K562 (cell line): ENCODE measurements at regions not wholly inside any gene's neighbourhood (a gene's known extent, or its start where the extent isn't known, plus 50 kb on each side); places are given as distances from the start of the nearest gene placed in this dataset.

Experiments used
- ATAC-seq: fragments of 200-7000 bp; cut with Tn5 transposase; 3 replicates; pipeline ENCODE4 v1.9.1; 2020; ENCODE audit warnings: moderate library complexity
- BruUV-seq: library from RNA; stranded (reverse); fragments of 400-500 nt; replicated peaks from 2 replicates; lab custom pipeline; 2021; lab: Mats Ljungman, UMichigan
- CTCF ChIA-PET: fragments of 300-600 bp; formaldehyde crosslinking; extraction: SDS; loops from one replicate; lab custom pipeline; 2021; ENCODE audit warnings: low intra/inter-chr PET ratio; lab: Yijun Ruan, JAX
- POLR2A ChIA-PET: fragments of 300-600, 350-650 bp; sonication (Branson Sonifier 250); formaldehyde crosslinking; extraction: SDS; loops from one replicate; lab custom pipeline; 2021; ENCODE audit warnings: antibody characterized with exemption, inconsistent platforms; lab: Yijun Ruan, JAX
- DNase-seq, 4 experiments: peaks; one replicate each; pipeline versions ENCODE4 v3.0.0 to v3.0.0-alpha.2; 2011 to 2018; ENCODE audit warnings: low spot score in 3 of 4, mixed read lengths in 3 of 4; ENCODE audit errors: extremely low read depth in 1 of 4
- FAIRE-seq: peaks from 2 replicates; lab custom pipeline; 2011; peaks lifted over from hg19 to GRCh38; lab: Jason Lieb, UNC
- H2AFZ ChIP-seq: 2 replicates; pipeline ENCODE4 v1.6.0; 2011; ENCODE audit warnings: low read depth, low read length, control low read depth, inconsistent platforms
- H3K27ac ChIP-seq: fragments of 200-600 bp; 3 replicates; pipeline ENCODE4 v1.8.0; 2011; ENCODE audit warnings: low read depth, mild to moderate bottlenecking, control low read depth, inconsistent platforms, low read length, moderate library complexity, mixed read lengths; ENCODE audit errors: extremely low read depth
- H3K27me3 ChIP-seq, 2 experiments: fragments of 300-600 bp in 1 of 2; 2 replicates in 1 of 2; 3 replicates in 1 of 2; pipeline versions ENCODE4 v1.6.0 to v1.8.0; 2011; ENCODE audit warnings: inconsistent platforms in 2 of 2, low read length in 2 of 2, mild to moderate bottlenecking in 1 of 2, mixed read lengths in 1 of 2, moderate library complexity in 1 of 2; ENCODE audit not compliant: control insufficient read depth in 2 of 2, insufficient read depth in 2 of 2
- H3K36me3 ChIP-seq: fragments of 300-600 bp; 3 replicates; pipeline ENCODE4 v1.8.0; 2011; ENCODE audit warnings: mild to moderate bottlenecking, low read length, inconsistent platforms; ENCODE audit not compliant: control insufficient read depth, insufficient read depth
- H3K4me1 ChIP-seq, 2 experiments: fragments of 200-600 bp in 1 of 2; replicated peaks in 1 of 2; 2 replicates in 1 of 2; 3 replicates in 1 of 2; pipeline versions ENCODE4 v1.5.1 to v1.8.0; 2011; ENCODE audit warnings: inconsistent platforms in 2 of 2, low read length in 2 of 2, mild to moderate bottlenecking in 1 of 2, mixed read lengths in 1 of 2, moderate library complexity in 1 of 2; ENCODE audit not compliant: control insufficient read depth in 2 of 2, insufficient read depth in 2 of 2
- H3K4me2 ChIP-seq: 2 replicates; pipeline ENCODE4 v1.6.1; 2011; ENCODE audit warnings: low read length, control low read depth, inconsistent platforms, mixed read lengths; ENCODE audit not compliant: insufficient read depth
- H3K4me3 ChIP-seq: fragments of 200-600 bp; sonication (generic), shearing (Covaris generic); 2 replicates; pipeline ENCODE4 v1.5.1; 2016; ENCODE audit warnings: control low read depth, inconsistent platforms
- H3K79me2 ChIP-seq: fragments of 200-600 bp; 3 replicates; pipeline ENCODE4 v1.8.0; 2011; ENCODE audit warnings: low read length, inconsistent platforms; ENCODE audit not compliant: control insufficient read depth, insufficient read depth
- H3K9ac ChIP-seq, 2 experiments: 2 replicates each; pipeline versions ENCODE4 v1.6.0 to v1.6.1; 2011; ENCODE audit warnings: low read depth in 2 of 2, low read length in 2 of 2, control low read depth in 1 of 2, inconsistent platforms in 1 of 2, mild to moderate bottlenecking in 1 of 2, mixed read lengths in 1 of 2; ENCODE audit not compliant: insufficient read depth in 1 of 2
- H3K9me1 ChIP-seq: one replicate; pipeline ENCODE4 v1.6.0; 2011; ENCODE audit warnings: inconsistent platforms, mild to moderate bottlenecking, low read length, moderate library complexity; ENCODE audit not compliant: control insufficient read depth, insufficient read depth
- H3K9me3 ChIP-seq: replicated peaks from 2 replicates; pipeline ENCODE4 v1.5.1; 2011; ENCODE audit warnings: low read depth, low read length, inconsistent platforms; ENCODE audit not compliant: control insufficient read depth, insufficient read depth
- H4K20me1 ChIP-seq: replicated peaks from 2 replicates; pipeline ENCODE4 v1.6.1; 2011; ENCODE audit warnings: low read length, inconsistent platforms, mixed read lengths; ENCODE audit not compliant: control insufficient read depth, insufficient read depth
- DNMT1 ChIP-seq: fragments of 450-650 bp; IDR thresholded peaks from 2 replicates; pipeline ENCODE4 v1.6.1; 2016; ENCODE audit warnings: antibody characterized with exemption, mild to moderate bottlenecking
- ELF1 ChIP-seq: fragments of 200-800 bp; sonication (Bioruptor generic); IDR thresholded peaks from 2 replicates; pipeline ENCODE4 v1.6.1; 2016; ENCODE audit warnings: missing genetic modification characterization, missing compliant biosample characterization
- FOXJ2 ChIP-seq: fragments of 200-800 bp; sonication (Bioruptor generic); IDR thresholded peaks from 2 replicates; pipeline ENCODE4 v1.6.1; 2016; ENCODE audit warnings: missing genetic modification characterization, missing compliant biosample characterization
- HMGN3 ChIP-seq: IDR thresholded peaks from 2 replicates; pipeline ENCODE4 v1.6.1; 2011; ENCODE audit warnings: borderline replicate concordance, low read depth, mild to moderate bottlenecking, mixed read lengths, low read length; ENCODE audit not compliant: insufficient read length; ENCODE audit errors: extremely low read depth
- HNRNPL ChIP-seq: fragments of 200-400 bp; formaldehyde crosslinking; IDR thresholded peaks from 2 replicates; pipeline ENCODE4 v1.6.1; 2017; ENCODE audit warnings: low read depth, mild to moderate bottlenecking, low read length
- KAT8 ChIP-seq: fragments of 450-650 bp; IDR thresholded peaks from 2 replicates; pipeline ENCODE4 v1.6.1; 2016; ENCODE audit warnings: low read depth, mild to moderate bottlenecking
- RB1 ChIP-seq: fragments of 450-650 bp; IDR thresholded peaks from 2 replicates; pipeline ENCODE4 v1.6.1; 2017; ENCODE audit warnings: low read depth, mild to moderate bottlenecking
- SRSF1 ChIP-seq: fragments of 200-400 bp; formaldehyde crosslinking; IDR thresholded peaks from 2 replicates; pipeline ENCODE4 v1.6.1; 2017; ENCODE audit warnings: mild to moderate bottlenecking, low read depth, low read length, moderate library complexity
- ZBTB43 ChIP-seq: sonication (generic); formaldehyde crosslinking; IDR thresholded peaks from 2 replicates; pipeline ENCODE4 v1.8.0; 2023; ENCODE audit warnings: mild to moderate bottlenecking, missing genetic modification reagents
- ZNF280B ChIP-seq: fragments of 250-450 bp; sonication (Bioruptor Pico); IDR thresholded peaks from 2 replicates; pipeline ENCODE4 v1.5.1; 2021; ENCODE audit warnings: mild to moderate bottlenecking
- ZNF3 ChIP-seq: fragments of 250-450 bp; sonication (Bioruptor Pico); IDR thresholded peaks from 2 replicates; pipeline ENCODE4 v1.5.0; 2021; ENCODE audit warnings: mild to moderate bottlenecking, moderate library complexity
- WGBS: fragments of 100-300 bp; shearing (Covaris generic); methylation state at CpG from one replicate; pipeline ENCODE4 v1.1.6; 2016; ENCODE audit warnings: low coverage, mixed read lengths; ENCODE audit not compliant: insufficient coverage; ENCODE audit errors: missing lambda C conversion rate; 5-methylcytosine and 5-hydroxymethylcytosine counted together
- in situ Hi-C: fragments of 300-500 bp; cut with MboI; formaldehyde crosslinking; loops from 4 replicates; pipeline ENCODE4 v1.15.0; 2018; ENCODE audit warnings: inconsistent platforms, mixed read lengths
- intact Hi-C: fragments of 100-400 bp; cut with micrococcal nuclease; formaldehyde crosslinking; loops from 2 replicates; pipeline ENCODE4 v1.14.2; 2022

GRCh38 chr12:90122681-90123080, 414.0 kb upstream of the ATP2B1 start:
- in situ Hi-C loops = no loop called here
- Histone ChIP-seq H3K9ac (no peak overlapping the region), H3K4me3 (no peak overlapping the region), H3K27me3 (no peaks in the 10 kb centered on the region), H3K4me2 (no peak overlapping the region), H3K27ac (no peak overlapping the region), H2AFZ (no peak overlapping the region), H3K9me1 (no peaks in the 10 kb centered on the region), H3K9me3 (peaks cover 5% of the 10 kb centered on the region; the same call in 1 of the 2 replicates), H3K4me1 (no peaks in the 10 kb centered on the region), H4K20me1 (no peaks in the 10 kb centered on the region), H3K79me2 (no peaks in the 10 kb centered on the region), H3K36me3 (no peaks in the 10 kb centered on the region)
- ATAC-seq (no peak), FAIRE-seq (no peak), DNase-seq (no peak)
- POLR2A ChIA-PET = interaction anchor here (0.6 kb wide), 1 partner anchor 580 kb away, joined by 3 read pairs; no protein-coding TSS in a partner anchor
- no TSS peak for BruUV-seq
- TF ChIP-seq ELF1 (tag) (no peak), HMGN3 (no peak), ZNF3 (CRISPR knock-in tag) (no peak), ZBTB43 (no peak), DNMT1 (no peak), RB1 (no peak), FOXJ2 (no peak), KAT8 (no peak), HNRNPL (no peak), ZNF280B (CRISPR knock-in tag) (no peak), SRSF1 (no peak)
- CTCF ChIA-PET = no interaction called here
- 3% methylated on average over 3 of the region's 3 CpGs for WGBS
- intact Hi-C loops = no loop called here
